IMR-90 (cell line): ENCODE measurements at regions not wholly inside any gene's neighbourhood (a gene's known extent, or its start where the extent isn't known, plus 50 kb on each side); places are given as distances from the start of the nearest gene placed in this dataset.

Source experiments
- ATAC-seq: fragments of 200-7000 bp; cut with Tn5 transposase; 2 replicates; pipeline ENCODE4 v1.9.1; 2020; ENCODE audit warnings: low read depth, mild to moderate bottlenecking, moderate library complexity
- BruUV-seq: library from RNA; stranded (reverse); fragments of 400-500 nt; replicated peaks from 2 replicates; lab custom pipeline; 2021; lab: Mats Ljungman, UMichigan
- CTCF ChIA-PET: fragments of 300-600 bp; formaldehyde crosslinking; extraction: SDS; loops from one replicate; lab custom pipeline; 2021; ENCODE audit warnings: antibody characterized with exemption; lab: Yijun Ruan, JAX
- POLR2A ChIA-PET: fragments of 300-600 bp; sonication (Branson Sonifier 250); formaldehyde crosslinking; loops from one replicate; lab custom pipeline; 2022; ENCODE audit warnings: antibody characterized with exemption; ENCODE audit not compliant: unreplicated experiment; lab: Charles Lee
- DNase-seq: peaks from one replicate; pipeline ENCODE4 v3.0.0; 2013
- H2AFZ ChIP-seq: replicated peaks from 2 replicates; pipeline ENCODE3; 2013; ENCODE audit warnings: low read length, mild to moderate bottlenecking; ENCODE audit not compliant: poor library complexity
- H2AK5ac ChIP-seq: 2 replicates; pipeline ENCODE4 v1.6.1; 2013; ENCODE audit warnings: low read depth, low read length, inconsistent platforms
- H2AK9ac ChIP-seq: replicated peaks from 2 replicates; pipeline ENCODE3; 2013; ENCODE audit warnings: mild to moderate bottlenecking, low read depth, low read length, moderate library complexity; ENCODE audit not compliant: poor library complexity
- H2BK120ac ChIP-seq: 2 replicates; pipeline ENCODE4 v1.6.1; 2013; ENCODE audit warnings: low read depth, low read length, inconsistent platforms
- H2BK15ac ChIP-seq: 3 replicates; pipeline ENCODE4 v1.6.1; 2013; ENCODE audit warnings: low read depth, low read length, inconsistent platforms
- H2BK20ac ChIP-seq: 2 replicates; pipeline ENCODE4 v1.6.1; 2013; ENCODE audit warnings: low read depth, mild to moderate bottlenecking, inconsistent platforms, low read length, moderate library complexity
- H2BK5ac ChIP-seq: 2 replicates; pipeline ENCODE4 v1.6.1; 2013; ENCODE audit warnings: mild to moderate bottlenecking, low read depth, low read length, inconsistent platforms; ENCODE audit not compliant: poor library complexity, severe bottlenecking
- H3K14ac ChIP-seq: replicated peaks from 2 replicates; pipeline ENCODE4 v1.6.1; 2013; ENCODE audit warnings: low read depth, low read length, inconsistent platforms
- H3K18ac ChIP-seq: 2 replicates; pipeline ENCODE4 v1.6.1; 2013; ENCODE audit warnings: low read depth, low read length, control low read depth
- H3K23ac ChIP-seq: 2 replicates; pipeline ENCODE4 v1.6.1; 2013; ENCODE audit warnings: low read depth, low read length, inconsistent platforms
- H3K27ac ChIP-seq: 2 replicates; pipeline ENCODE4 v1.5.1; 2013; ENCODE audit warnings: mild to moderate bottlenecking, control low read depth, low read length; ENCODE audit not compliant: insufficient read depth
- H3K27me3 ChIP-seq: 2 replicates; pipeline ENCODE4 v1.6.1; 2013; ENCODE audit warnings: low read length; ENCODE audit not compliant: control insufficient read depth, insufficient read depth
- H3K36me3 ChIP-seq: 2 replicates; pipeline ENCODE4 v1.6.1; 2013; ENCODE audit warnings: low read length, mixed read lengths; ENCODE audit not compliant: control insufficient read depth, insufficient read depth
- H3K4ac ChIP-seq: 2 replicates; pipeline ENCODE4 v1.6.1; 2013; ENCODE audit warnings: low read depth, low read length, inconsistent platforms
- H3K4me1 ChIP-seq: 2 replicates; pipeline ENCODE4 v1.6.1; 2013; ENCODE audit warnings: low read length, mixed read lengths; ENCODE audit not compliant: control insufficient read depth, insufficient read depth
- H3K4me2 ChIP-seq: 2 replicates; pipeline ENCODE4 v1.6.1; 2013; ENCODE audit warnings: low read depth, mild to moderate bottlenecking, control low read depth, low read length, moderate library complexity
- H3K4me3 ChIP-seq: 2 replicates; pipeline ENCODE4 v1.5.1; 2013; ENCODE audit warnings: low read depth, mild to moderate bottlenecking, control low read depth, low read length, moderate library complexity; ENCODE audit not compliant: insufficient read depth
- H3K56ac ChIP-seq: 2 replicates; pipeline ENCODE4 v1.6.1; 2013; ENCODE audit warnings: low read length, inconsistent platforms; ENCODE audit not compliant: insufficient read depth; ENCODE audit errors: extremely low read depth
- H3K79me1 ChIP-seq, 2 experiments: 2 replicates each; pipeline ENCODE4 v1.6.1; 2013; ENCODE audit warnings: low read length in 2 of 2, inconsistent platforms in 1 of 2, low read depth in 1 of 2
- H3K9ac ChIP-seq: 2 replicates; pipeline ENCODE4 v1.6.1; 2013; ENCODE audit warnings: low read depth, low read length, control low read depth
- H3K9me1 ChIP-seq: 2 replicates; pipeline ENCODE4 v1.6.1; 2013; ENCODE audit warnings: low read length, inconsistent platforms; ENCODE audit not compliant: insufficient read depth
- H3K9me3 ChIP-seq: 2 replicates; pipeline ENCODE4 v1.6.1; 2013; ENCODE audit warnings: low read length; ENCODE audit not compliant: control insufficient read depth, insufficient read depth
- H4K20me1 ChIP-seq: 2 replicates; pipeline ENCODE4 v1.6.1; 2013; ENCODE audit warnings: low read length, inconsistent platforms; ENCODE audit not compliant: insufficient read depth
- H4K5ac ChIP-seq: 2 replicates; pipeline ENCODE4 v1.6.1; 2013; ENCODE audit warnings: mild to moderate bottlenecking, low read depth, low read length, control low read depth
- H4K8ac ChIP-seq, 2 experiments: 2 replicates each; pipeline ENCODE4 v1.6.1; 2013; ENCODE audit warnings: low read depth in 2 of 2, low read length in 2 of 2, control low read depth in 1 of 2, inconsistent platforms in 1 of 2
- H4K91ac ChIP-seq: 2 replicates; pipeline ENCODE4 v1.6.1; 2013; ENCODE audit warnings: low read depth, low read length, inconsistent platforms; ENCODE audit not compliant: insufficient read depth
- BHLHE40 ChIP-seq: fragments of 150-350 bp; IDR thresholded peaks from 2 replicates; pipeline ENCODE4 v1.6.1; 2016; ENCODE audit warnings: mild to moderate bottlenecking, low read depth, low read length
- CEBPB ChIP-seq: IDR thresholded peaks from 2 replicates; pipeline ENCODE4 v1.6.1; 2012; ENCODE audit warnings: low read depth, low read length, improper control_type of control experiment
- CHD1 ChIP-seq: IDR thresholded peaks from 2 replicates; pipeline ENCODE4 v1.6.1; 2012; ENCODE audit warnings: low read depth, low read length, improper control_type of control experiment
- ELK1 ChIP-seq: fragments of 150-350 bp; IDR thresholded peaks from 2 replicates; pipeline ENCODE4 v1.6.1; 2016; ENCODE audit warnings: low read depth, mild to moderate bottlenecking, low read length, moderate library complexity, borderline replicate concordance
- FOS ChIP-seq: fragments of 150-350 bp; IDR thresholded peaks from 2 replicates; pipeline ENCODE4 v1.6.1; 2016; ENCODE audit warnings: low read depth, low read length
- MAFK ChIP-seq: IDR thresholded peaks from 2 replicates; pipeline ENCODE4 v1.6.1; 2012; ENCODE audit warnings: low read depth, low read length, improper control_type of control experiment
- MAZ ChIP-seq: IDR thresholded peaks from 2 replicates; pipeline ENCODE4 v1.6.1; 2012; ENCODE audit warnings: low read depth, mild to moderate bottlenecking, low read length, improper control_type of control experiment, moderate library complexity, borderline replicate concordance
- MXI1 ChIP-seq: IDR thresholded peaks from 2 replicates; pipeline ENCODE4 v1.6.1; 2012; ENCODE audit warnings: low read depth, mild to moderate bottlenecking, low read length, moderate library complexity, borderline replicate concordance
- NFE2L2 ChIP-seq: fragments of 150-350 bp; IDR thresholded peaks from 2 replicates; pipeline ENCODE4 v1.6.1; 2016; ENCODE audit warnings: low read depth, mild to moderate bottlenecking, low read length
- POLR2A ChIP-seq: IDR thresholded peaks from 2 replicates; pipeline ENCODE4 v1.6.1; 2012; ENCODE audit warnings: mild to moderate bottlenecking, low read depth, low read length
- RAD21 ChIP-seq: IDR thresholded peaks from 2 replicates; pipeline ENCODE4 v1.6.1; 2012; ENCODE audit warnings: low read length, improper control_type of control experiment
- RCOR1 ChIP-seq: IDR thresholded peaks from 2 replicates; pipeline ENCODE4 v1.6.1; 2012; ENCODE audit warnings: mild to moderate bottlenecking, low read length, improper control_type of control experiment; ENCODE audit not compliant: insufficient replicate concordance
- RFX5 ChIP-seq: IDR thresholded peaks from 2 replicates; pipeline ENCODE4 v1.8.0; 2012; ENCODE audit warnings: low read depth, mild to moderate bottlenecking, low read length, moderate library complexity
- SMC3 ChIP-seq: fragments of 150-350 bp; IDR thresholded peaks from 2 replicates; pipeline ENCODE4 v1.6.1; 2016; ENCODE audit warnings: low read depth, mild to moderate bottlenecking, antibody characterized with exemption, low read length, moderate library complexity
- WGBS, 2 experiments: methylation state at CpG; one replicate each; pipeline versions ENCODE4 v1.1.5 to v1.1.7; 2013; ENCODE audit warnings: missing lambda C conversion rate in 2 of 2; ENCODE audit not compliant: insufficient read length in 1 of 2; ENCODE audit errors: extremely low coverage in 2 of 2; 5-methylcytosine and 5-hydroxymethylcytosine counted together
- dilution Hi-C: fragments of 300-500 bp; cut with HindIII; formaldehyde crosslinking; loops from one replicate; pipeline ENCODE4 v1.14.3; 2018; ENCODE audit warnings: low sequenced_read_pairs; ENCODE audit not compliant: unreplicated experiment
- in situ Hi-C: fragments of 300-500 bp; cut with MboI; formaldehyde crosslinking; loops from 3 replicates; pipeline ENCODE4 v1.14.3; 2019; ENCODE audit warnings: low sequenced_read_pairs, inconsistent platforms, mixed read lengths
- intact Hi-C: fragments of 100-400 bp; cut with micrococcal nuclease; formaldehyde crosslinking; loops from 2 replicates; pipeline ENCODE4 v1.10.0; 2022
- TF ChIP-seq, protein P1 (sequence below): conservative IDR thresholded peaks from 2 replicates; pipeline ENCODE4 v1.5.1; 2012; ENCODE audit warnings: mild to moderate bottlenecking, low read depth, low read length, improper control_type of control experiment
- TF ChIP-seq, protein P2 (sequence below): fragments of 150-350 bp; IDR thresholded peaks from 2 replicates; pipeline ENCODE4 v1.6.1; 2017; ENCODE audit warnings: mild to moderate bottlenecking, antibody characterized with exemption, low read length, low read depth

DNA sequence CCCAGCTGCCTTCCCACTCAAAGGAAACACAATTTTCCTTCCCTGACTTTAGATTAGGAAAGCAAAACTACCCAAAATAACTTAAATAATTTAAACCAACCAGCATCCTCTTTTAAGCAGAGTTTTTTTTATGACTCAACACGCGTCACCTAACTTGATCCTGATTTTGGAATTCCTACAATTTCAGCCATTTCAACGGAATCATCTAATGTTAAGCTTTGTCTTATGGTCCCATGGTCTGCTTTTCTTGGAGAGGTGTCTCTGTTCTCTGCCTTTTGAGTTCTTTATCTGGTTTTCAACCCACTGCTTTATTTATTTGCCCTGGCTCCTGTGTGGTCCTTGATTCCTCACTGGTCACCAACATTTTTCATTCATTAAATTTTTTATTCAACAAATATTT is 219.2 kb upstream of the ARHGEF26 start:
- WGBS, 2 experiments, result no CpG with 5 or more reads among the region's 3 CpGs
- BruUV-seq, result no TSS peak
- no peak overlapping the region for H3K4me2 ChIP-seq

More for the DNA sequence above, 219.2 kb upstream of the ARHGEF26 start:
- intact Hi-C loops (no loop called here), in situ Hi-C loops (no loop called here), dilution Hi-C loops (no loop called here)
- Histone ChIP-seq H3K4ac (no peak overlapping the region), H4K91ac (no peak overlapping the region), H3K4me1 (no peaks in the 10 kb centered on the region), H3K27ac (no peak overlapping the region), H3K9me1 (no peaks in the 10 kb centered on the region), H4K8ac (no peak overlapping the region), H3K27me3 (no peaks in the 10 kb centered on the region), H2BK120ac (no peak overlapping the region), H3K14ac (no peak overlapping the region), H3K23ac (no peak overlapping the region), H4K20me1 (no peaks in the 10 kb centered on the region), H3K4me3 (no peak overlapping the region), H4K5ac (no peak overlapping the region), H3K18ac (no peak overlapping the region), H2AK9ac (no peak overlapping the region), H2BK5ac (no peak overlapping the region), H3K36me3 (no peaks in the 10 kb centered on the region), H2AK5ac (no peak overlapping the region), H2BK15ac (no peak overlapping the region), H3K79me1 (no peaks in the 10 kb centered on the region), H3K9me3 (no peaks in the 10 kb centered on the region), H3K56ac (no peak overlapping the region), H2BK20ac (no peak overlapping the region), H2AFZ (no peak overlapping the region), H3K9ac (no peak overlapping the region)
- TF ChIP-seq FOS (no peak), MAFK (no peak), BHLHE40 (no peak), ELK1 (no peak), RFX5 (no peak), MXI1 (no peak), NFE2L2 (no peak), CHD1 (no peak), CEBPB (no peak), POLR2A (no peak), RAD21 (no peak), MAZ (no peak), RCOR1 (no peak), SMC3 (no peak)
- TF ChIP-seq, protein P1, sequence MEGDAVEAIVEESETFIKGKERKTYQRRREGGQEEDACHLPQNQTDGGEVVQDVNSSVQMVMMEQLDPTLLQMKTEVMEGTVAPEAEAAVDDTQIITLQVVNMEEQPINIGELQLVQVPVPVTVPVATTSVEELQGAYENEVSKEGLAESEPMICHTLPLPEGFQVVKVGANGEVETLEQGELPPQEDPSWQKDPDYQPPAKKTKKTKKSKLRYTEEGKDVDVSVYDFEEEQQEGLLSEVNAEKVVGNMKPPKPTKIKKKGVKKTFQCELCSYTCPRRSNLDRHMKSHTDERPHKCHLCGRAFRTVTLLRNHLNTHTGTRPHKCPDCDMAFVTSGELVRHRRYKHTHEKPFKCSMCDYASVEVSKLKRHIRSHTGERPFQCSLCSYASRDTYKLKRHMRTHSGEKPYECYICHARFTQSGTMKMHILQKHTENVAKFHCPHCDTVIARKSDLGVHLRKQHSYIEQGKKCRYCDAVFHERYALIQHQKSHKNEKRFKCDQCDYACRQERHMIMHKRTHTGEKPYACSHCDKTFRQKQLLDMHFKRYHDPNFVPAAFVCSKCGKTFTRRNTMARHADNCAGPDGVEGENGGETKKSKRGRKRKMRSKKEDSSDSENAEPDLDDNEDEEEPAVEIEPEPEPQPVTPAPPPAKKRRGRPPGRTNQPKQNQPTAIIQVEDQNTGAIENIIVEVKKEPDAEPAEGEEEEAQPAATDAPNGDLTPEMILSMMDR, result no peak
- TF ChIP-seq, protein P2, sequence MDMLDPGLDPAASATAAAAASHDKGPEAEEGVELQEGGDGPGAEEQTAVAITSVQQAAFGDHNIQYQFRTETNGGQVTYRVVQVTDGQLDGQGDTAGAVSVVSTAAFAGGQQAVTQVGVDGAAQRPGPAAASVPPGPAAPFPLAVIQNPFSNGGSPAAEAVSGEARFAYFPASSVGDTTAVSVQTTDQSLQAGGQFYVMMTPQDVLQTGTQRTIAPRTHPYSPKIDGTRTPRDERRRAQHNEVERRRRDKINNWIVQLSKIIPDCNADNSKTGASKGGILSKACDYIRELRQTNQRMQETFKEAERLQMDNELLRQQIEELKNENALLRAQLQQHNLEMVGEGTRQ, result no peak
- peak; percentile 2 for DNase-seq
- CTCF ChIA-PET, result no interaction called here
- no peak for ATAC-seq
- POLR2A ChIA-PET, result no interaction called here
